ACC112 (cell line): ENCODE measurements at regions not wholly inside any gene's neighbourhood (a gene's known extent, or its start where the extent isn't known, plus 50 kb on each side); places are given as distances from the start of the nearest gene placed in this dataset.

Experiments used
- H2AFZ ChIP-seq: fragments of 200-600 bp; sonication (generic); one replicate; pipeline ENCODE4 v1.6.0; 2017; ENCODE audit warnings: antibody characterized with exemption, low read length; ENCODE audit not compliant: unreplicated experiment
- H3K27ac ChIP-seq: fragments of 200-600 bp; sonication (generic); 2 replicates; pipeline ENCODE4 v1.5.1; 2014; ENCODE audit warnings: low read depth, mild to moderate bottlenecking, antibody characterized with exemption, low read length, moderate library complexity
- H3K27me3 ChIP-seq: fragments of 200-600 bp; sonication (generic); 2 replicates; pipeline ENCODE4 v1.6.1; 2014; ENCODE audit warnings: mild to moderate bottlenecking, antibody characterized with exemption, low read length, moderate library complexity, mixed read lengths; ENCODE audit not compliant: insufficient read depth
- H3K36me3 ChIP-seq: fragments of 200-600 bp; sonication (generic); 2 replicates; pipeline ENCODE4 v1.6.1; 2016; ENCODE audit warnings: mild to moderate bottlenecking, antibody characterized with exemption, low read length, moderate library complexity, mixed read lengths; ENCODE audit not compliant: insufficient read depth
- H3K4me1 ChIP-seq: fragments of 200-600 bp; sonication (generic); one replicate; pipeline ENCODE4 v1.6.1; 2016; ENCODE audit warnings: low read length, mixed read lengths; ENCODE audit not compliant: insufficient read depth, unreplicated experiment, control insufficient read depth
- H3K4me3 ChIP-seq: fragments of 200-600 bp; sonication (generic); 2 replicates; pipeline ENCODE4 v1.5.1; 2014; ENCODE audit warnings: mild to moderate bottlenecking, low read depth, low read length
- H3K79me2 ChIP-seq: fragments of 200-600 bp; sonication (generic); one replicate; pipeline ENCODE4 v1.6.0; 2016; ENCODE audit warnings: low read length; ENCODE audit not compliant: control insufficient read depth, unreplicated experiment, insufficient read depth

GRCh38 chr9:86997156-86997555 lies 49.9 kb upstream of the GAS1 start:
- H3K4me3 ChIP-seq, result no peak overlapping the region
- H3K79me2 ChIP-seq, result no peaks in the 10 kb centered on the region
- H3K4me1 ChIP-seq, result peaks cover 15% of the 10 kb centered on the region
- H3K27ac ChIP-seq, result no peak overlapping the region
- H2AFZ ChIP-seq, result no peak overlapping the region
- no peaks in the 10 kb centered on the region for H3K36me3 ChIP-seq
- H3K27me3 ChIP-seq, result no peaks in the 10 kb centered on the region

GRCh38 chr9:86997951-86998350 lies 50.6 kb upstream of the GAS1 start:
- no peak overlapping the region for H2AFZ ChIP-seq
- no peak overlapping the region for H3K4me3 ChIP-seq
- peaks cover 15% of the 10 kb centered on the region for H3K4me1 ChIP-seq

GRCh38 chr9:87002517-87002916 lies 55.2 kb upstream of the GAS1 start:
- no peaks in the 10 kb centered on the region for H3K4me1 ChIP-seq
- no peak overlapping the region for H3K4me3 ChIP-seq
- no peak overlapping the region for H3K27ac ChIP-seq
- H3K27me3 ChIP-seq, result no peaks in the 10 kb centered on the region
- no peak overlapping the region for H2AFZ ChIP-seq
- H3K36me3 ChIP-seq, result no peaks in the 10 kb centered on the region
- H3K79me2 ChIP-seq, result no peaks in the 10 kb centered on the region

More at GRCh38 chr9:86997951-86998350, 50.6 kb upstream of the GAS1 start:
- Histone ChIP-seq H3K79me2 (no peaks in the 10 kb centered on the region), H3K27me3 (no peaks in the 10 kb centered on the region), H3K36me3 (no peaks in the 10 kb centered on the region), H3K27ac (no peak overlapping the region)

- Histone ChIP-seq H3K4me3 (no peak overlapping the region), H3K79me2 (no peaks in the 10 kb centered on the region), H2AFZ (no peak overlapping the region), H3K36me3 (no peaks in the 10 kb centered on the region), H3K27ac (no peak overlapping the region), H3K27me3 (no peaks in the 10 kb centered on the region), H3K4me1 (no peaks in the 10 kb centered on the region)
Observed at GRCh38 chr9:87004016-87004415, 56.7 kb upstream of the GAS1 start.

GRCh38 chr9:87006956-87007355 lies 59.6 kb upstream of the GAS1 start:
- H3K4me3 ChIP-seq, result no peak overlapping the region
- H3K27ac ChIP-seq, result no peak overlapping the region
- H3K36me3 ChIP-seq, result no peaks in the 10 kb centered on the region
- no peaks in the 10 kb centered on the region for H3K4me1 ChIP-seq
- no peaks in the 10 kb centered on the region for H3K27me3 ChIP-seq
- H2AFZ ChIP-seq, result no peak overlapping the region
- no peaks in the 10 kb centered on the region for H3K79me2 ChIP-seq

- Histone ChIP-seq H3K79me2 (no peaks in the 10 kb centered on the region), H3K27ac (no peak overlapping the region), H3K4me1 (no peaks in the 10 kb centered on the region), H3K36me3 (no peaks in the 10 kb centered on the region), H3K4me3 (no peak overlapping the region), H3K27me3 (no peaks in the 10 kb centered on the region), H2AFZ (no peak overlapping the region)
Observed at GRCh38 chr9:87007711-87008366, 60.5 kb upstream of the GAS1 start.

- Histone ChIP-seq H3K4me1 (no peaks in the 10 kb centered on the region), H2AFZ (no peak overlapping the region), H3K4me3 (no peak overlapping the region), H3K79me2 (no peaks in the 10 kb centered on the region), H3K36me3 (no peaks in the 10 kb centered on the region), H3K27me3 (no peaks in the 10 kb centered on the region), H3K27ac (no peak overlapping the region)
Observed at GRCh38 chr9:87008667-87009066, 61.4 kb upstream of the GAS1 start.

GRCh38 chr9:87010626-87011025 lies 63.3 kb upstream of the GAS1 start:
- no peak overlapping the region for H3K27ac ChIP-seq
- H3K27me3 ChIP-seq, result no peaks in the 10 kb centered on the region
- no peaks in the 10 kb centered on the region for H3K4me1 ChIP-seq
- no peak overlapping the region for H3K4me3 ChIP-seq
- H2AFZ ChIP-seq, result no peak overlapping the region
- H3K36me3 ChIP-seq, result no peaks in the 10 kb centered on the region
- H3K79me2 ChIP-seq, result no peaks in the 10 kb centered on the region

GRCh38 chr9:87011551-87011950 lies 64.2 kb upstream of the GAS1 start:
- H3K27me3 ChIP-seq, result no peaks in the 10 kb centered on the region
- H3K27ac ChIP-seq, result no peak overlapping the region
- H3K36me3 ChIP-seq, result no peaks in the 10 kb centered on the region
- H3K79me2 ChIP-seq, result no peaks in the 10 kb centered on the region
- no peak overlapping the region for H2AFZ ChIP-seq
- no peaks in the 10 kb centered on the region for H3K4me1 ChIP-seq
- H3K4me3 ChIP-seq, result no peak overlapping the region

- Histone ChIP-seq H3K4me1 (no peaks in the 10 kb centered on the region), H3K27me3 (no peaks in the 10 kb centered on the region), H3K27ac (no peak overlapping the region), H3K4me3 (no peak overlapping the region), H3K36me3 (no peaks in the 10 kb centered on the region), H2AFZ (no peak overlapping the region), H3K79me2 (no peaks in the 10 kb centered on the region)
Observed at GRCh38 chr9:87013490-87013889, 66.2 kb upstream of the GAS1 start.

- Histone ChIP-seq H2AFZ (no peak overlapping the region), H3K4me1 (no peaks in the 10 kb centered on the region), H3K79me2 (no peaks in the 10 kb centered on the region), H3K27me3 (no peaks in the 10 kb centered on the region), H3K36me3 (no peaks in the 10 kb centered on the region), H3K27ac (no peak overlapping the region), H3K4me3 (no peak overlapping the region)
Observed at GRCh38 chr9:87014436-87014835, 67.1 kb upstream of the GAS1 start.
